GM11168 (cell line): ENCODE measurements at regions not wholly inside any gene's neighbourhood (a gene's known extent, or its start where the extent isn't known, plus 50 kb on each side); places are given as distances from the start of the nearest gene placed in this dataset.

Experiments used
- in situ Hi-C: fragments of 300-500 bp; cut with MboI; formaldehyde crosslinking; loops from one replicate; pipeline ENCODE4 v1.12.0; 2022; ENCODE audit warnings: low sequenced_read_pairs; ENCODE audit not compliant: unreplicated experiment

GRCh38 chr13:31952641-31953380 lies 78.8 kb upstream of the FRY start:
- in situ Hi-C loops: no loop called here

- in situ Hi-C loops: no loop called here
These were observed 76.5 kb upstream of the FRY start for GRCh38 chr13:31955101-31955500.

DNA sequence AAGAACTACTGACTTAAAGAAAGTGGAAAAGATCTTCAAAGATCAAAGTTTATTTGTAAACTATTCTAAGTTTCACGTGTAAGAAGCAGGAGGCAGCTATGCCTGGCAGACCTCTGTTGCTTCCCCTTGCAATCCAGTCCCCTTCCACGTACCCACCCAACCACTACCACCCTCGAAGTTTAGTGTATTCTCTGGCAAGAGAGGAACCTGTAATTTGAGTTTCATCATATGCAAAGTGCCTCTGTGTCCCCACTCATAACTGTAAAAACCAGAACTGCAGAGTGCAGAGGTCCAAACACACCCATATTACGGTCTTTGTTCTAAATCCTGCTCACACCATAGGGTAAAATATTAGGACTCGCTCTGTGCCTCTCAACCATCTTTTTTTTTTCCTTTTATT lies 75.8 kb upstream of the FRY start:
- in situ Hi-C loops: no loop called here

DNA sequence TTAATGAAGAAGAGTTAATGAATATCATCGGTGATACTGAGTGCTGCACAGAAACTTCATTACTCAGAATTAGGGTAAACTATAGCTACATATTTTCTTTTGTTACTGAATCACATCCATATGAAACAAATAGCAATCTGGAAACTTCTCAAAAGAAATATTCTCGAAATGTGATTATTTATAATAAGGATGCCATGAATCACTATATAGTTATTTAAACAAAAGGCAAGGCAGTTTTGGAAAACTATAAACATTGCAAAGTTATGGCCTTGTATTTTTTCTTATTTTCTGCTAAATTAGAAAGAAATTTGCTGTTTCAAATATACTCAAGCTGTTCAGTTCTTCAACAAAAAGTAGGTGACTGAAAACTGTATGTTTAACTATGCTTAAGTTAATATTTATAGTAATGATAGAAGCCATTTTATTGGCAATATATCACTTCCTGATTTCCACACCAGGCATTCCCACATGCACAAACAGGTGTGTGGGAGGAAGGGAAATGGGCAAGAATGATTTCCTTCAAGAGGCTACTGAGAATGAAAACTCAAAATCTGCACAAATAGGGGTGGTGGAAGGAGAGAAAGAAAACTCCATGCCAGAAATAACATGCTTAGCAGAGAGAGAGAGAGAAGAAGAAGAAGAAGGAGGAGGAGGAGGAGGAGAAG lies 74.5 kb upstream of the FRY start:
- in situ Hi-C loops: no loop called here

- in situ Hi-C loops: no loop called here
These were observed 73.8 kb upstream of the FRY start for GRCh38 chr13:31957772-31958171.

- in situ Hi-C loops: no loop called here
These were observed 68.7 kb upstream of the FRY start for GRCh38 chr13:31962731-31963370.

DNA sequence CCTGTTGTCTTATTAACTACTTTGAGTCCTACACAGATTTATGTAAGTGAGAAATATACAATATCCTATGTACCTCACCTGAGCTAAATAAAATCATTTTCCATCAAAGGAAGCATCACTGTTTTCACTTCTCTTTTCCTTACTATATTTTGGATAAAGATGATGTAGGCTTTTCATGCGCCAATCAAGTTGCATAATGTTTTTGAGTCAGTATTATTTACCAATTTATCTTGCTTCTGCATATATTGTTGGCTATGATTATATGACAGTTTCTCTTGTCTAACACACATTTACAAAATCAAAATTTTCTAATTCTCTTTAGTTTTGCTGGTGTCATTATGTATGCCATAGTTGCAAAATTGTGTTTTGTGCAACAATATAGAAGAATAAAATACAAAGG lies 67.9 kb upstream of the FRY start:
- in situ Hi-C loops: no loop called here

DNA sequence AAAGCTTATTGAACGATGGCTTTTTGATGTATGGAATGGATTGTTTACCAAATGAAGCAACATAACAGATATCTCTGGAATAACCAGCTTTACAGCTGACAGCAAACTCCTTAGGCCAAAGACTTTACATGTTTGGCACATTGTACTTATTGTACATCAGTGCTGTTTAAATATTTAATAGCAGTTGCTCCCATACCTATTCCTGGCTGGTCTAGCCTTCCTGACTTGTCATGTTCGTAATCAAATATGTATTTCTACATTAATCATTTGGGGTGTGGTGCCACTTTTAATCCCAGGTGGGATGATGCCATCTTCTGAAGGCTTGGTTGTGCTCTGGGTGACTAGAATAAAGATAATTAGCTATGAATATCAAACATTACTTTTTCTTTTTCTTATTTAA lies 67.4 kb upstream of the FRY start:
- in situ Hi-C loops: no loop called here

DNA sequence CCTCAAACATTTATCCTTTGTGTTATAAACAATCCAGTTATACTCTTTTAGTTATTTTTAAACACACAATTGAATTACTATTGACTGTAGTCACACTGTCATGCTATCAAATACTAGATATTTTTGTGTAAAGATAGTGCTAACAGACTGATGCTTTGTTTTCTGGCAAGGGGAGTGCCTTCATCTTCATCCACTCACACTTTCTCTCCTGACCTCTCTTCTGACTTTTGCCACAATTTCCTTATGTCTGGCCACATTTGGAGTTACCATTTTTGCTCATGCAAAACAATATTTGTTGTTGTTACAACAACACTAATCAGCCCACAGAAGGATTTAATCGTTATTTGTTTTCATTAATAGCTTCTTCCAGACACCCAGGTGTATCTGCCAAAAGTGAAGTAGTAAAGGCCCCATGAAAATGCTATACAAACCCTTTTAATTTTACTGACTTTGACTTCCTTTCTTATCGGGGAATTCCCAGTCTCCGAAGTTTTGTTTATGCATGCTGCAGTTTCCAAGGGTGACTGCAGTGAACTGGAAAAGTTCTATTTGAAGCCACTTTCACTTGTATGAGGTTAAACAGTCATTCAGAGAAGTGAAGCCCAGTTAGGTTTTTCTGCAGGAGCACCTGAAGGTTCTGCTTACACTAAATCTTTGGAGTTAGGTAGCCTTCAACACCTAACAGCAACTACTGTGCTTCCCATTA lies 66.1 kb upstream of the FRY start:
- in situ Hi-C loops: no loop called here

- in situ Hi-C loops: no loop called here
These were observed 64.4 kb upstream of the FRY start for GRCh38 chr13:31967155-31967554.

DNA sequence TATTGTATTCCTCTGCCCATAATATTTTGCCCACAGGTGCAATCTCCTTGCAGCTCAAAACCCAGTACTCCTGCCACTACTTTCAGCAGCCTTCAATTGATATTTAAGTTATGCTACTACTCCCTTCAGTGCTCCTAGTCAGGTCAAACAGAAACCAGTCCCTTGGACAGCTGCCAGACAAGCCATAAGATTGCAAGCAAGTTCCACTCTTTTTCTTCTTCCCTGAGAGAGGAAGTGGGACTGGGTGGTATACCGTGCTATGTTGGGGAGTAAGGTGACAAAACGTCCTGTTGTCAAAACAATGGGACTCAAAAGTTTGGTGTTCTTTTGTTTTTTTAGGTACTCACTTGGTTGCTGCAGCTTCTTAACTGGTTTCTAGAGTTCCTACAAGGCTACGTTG lies 63.1 kb upstream of the FRY start:
- in situ Hi-C loops: no loop called here

DNA sequence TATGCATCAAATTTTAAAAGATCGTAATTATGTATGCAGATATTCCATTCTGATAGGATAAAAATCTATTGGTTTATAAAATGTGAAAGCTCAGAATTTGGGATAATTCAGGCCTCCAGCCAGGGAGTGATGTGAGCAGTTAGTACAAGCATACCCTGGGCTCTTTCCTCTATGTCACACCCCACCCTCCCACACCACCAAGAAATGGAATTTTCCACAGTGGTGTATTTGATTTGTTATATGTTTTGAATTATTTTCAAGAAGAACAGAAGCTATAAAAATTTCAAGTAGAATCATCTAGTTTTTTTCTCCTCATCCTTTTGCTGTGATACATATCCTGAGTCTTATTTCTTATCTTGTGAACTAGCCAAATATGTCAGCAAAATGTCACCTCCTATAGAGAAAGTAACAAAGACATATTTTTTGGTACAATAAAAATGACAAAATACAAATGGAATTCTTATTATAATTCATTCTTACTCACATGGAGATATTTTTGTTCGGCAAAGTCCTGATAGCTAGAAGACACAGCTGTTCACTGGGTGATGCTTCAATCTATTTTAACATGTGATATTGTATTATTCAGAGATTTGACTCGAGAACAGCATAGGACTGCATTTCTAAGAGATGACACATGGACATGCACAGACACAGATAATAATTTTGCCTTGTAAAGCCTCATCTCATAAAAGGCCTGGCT lies 61.2 kb upstream of the FRY start:
- in situ Hi-C loops: no loop called here

GRCh38 chr13:31972453-31972852 lies 59.1 kb upstream of the FRY start:
- in situ Hi-C loops: no loop called here

- in situ Hi-C loops: no loop called here
These were observed 53.6 kb upstream of the FRY start for GRCh38 chr13:31978021-31978420.

- in situ Hi-C loops: no loop called here
These were observed 50.7 kb upstream of the FRY start for GRCh38 chr13:31980830-31981229.
